ENCODE measurements at regions not wholly inside any gene's neighbourhood (a gene's known extent, or its start where the extent isn't known, plus 50 kb on each side); places are given as distances from the start of the nearest gene placed in this dataset.

- DNase-seq, result no peak
- Histone ChIP-seq H3K27ac (no peak overlapping the region), H3K4me3 (replicated peaks in 1 of 3) (no peak overlapping the region), H3K36me3 (no peaks in the 10 kb centered on the region), H3K9me3 (no peaks in the 10 kb centered on the region), H3K27me3 (no peaks in the 10 kb centered on the region), H3K4me1 (no peaks in the 10 kb centered on the region)
- WGBS, 2 donors, result 96 to 98% methylated on average over 1 of the region's 1 CpG
- TF ChIP-seq POLR2A (IDR thresholded peaks at IDR 0.05), result no peak
- TF ChIP-seq CTCF (IDR thresholded peaks at IDR 0.05), result no peak
- intact Hi-C loops (cut with DNase I), result no loop called here
Observed at GRCh38 chr5:168056499-168057182, 234.8 kb upstream of the WWC1 start.

GRCh38 chr5:168057905-168058304 is 233.5 kb upstream of the WWC1 start:
- no peak overlapping the region for H3K4me3 ChIP-seq (replicated peaks in 1 of 3)
- intact Hi-C loops (cut with DNase I), result no loop called here
- H3K4me1 ChIP-seq, result no peaks in the 10 kb centered on the region
- H3K36me3 ChIP-seq, result no peaks in the 10 kb centered on the region
- H3K27me3 ChIP-seq, result no peaks in the 10 kb centered on the region
- DNase-seq, result no peak
- WGBS, 2 donors, result 52 to 72% methylated on average over 7 of the region's 7 CpGs
- H3K9me3 ChIP-seq, result no peaks in the 10 kb centered on the region
- H3K27ac ChIP-seq, result no peak overlapping the region
- TF ChIP-seq CTCF (IDR thresholded peaks at IDR 0.05) (no peak), POLR2A (IDR thresholded peaks at IDR 0.05) (no peak)

- Histone ChIP-seq H3K4me1 (peaks cover 0 to 3% of the 10 kb centered on the region in 2 donors), H3K27ac (no peak overlapping the region), H3K36me3 (no peaks in the 10 kb centered on the region), H3K9me3 (no peaks in the 10 kb centered on the region), H3K4me3 (replicated peaks in 1 of 3) (no peak overlapping the region), H3K27me3 (no peaks in the 10 kb centered on the region)
- 58 to 72% methylated on average over 2 of the region's 2 CpGs for WGBS, 2 donors
- no peak for DNase-seq
- intact Hi-C loops (cut with DNase I), result no loop called here
- TF ChIP-seq POLR2A (IDR thresholded peaks at IDR 0.05) (no peak), CTCF (IDR thresholded peaks at IDR 0.05) (no peak)
Observed at GRCh38 chr5:168059131-168059530, 232.3 kb upstream of the WWC1 start.

GRCh38 chr5:168062239-168062638 is 229.2 kb upstream of the WWC1 start:
- Histone ChIP-seq H3K27me3 (no peaks in the 10 kb centered on the region), H3K36me3 (no peaks in the 10 kb centered on the region), H3K4me3 (replicated peaks in 1 of 3) (no peak overlapping the region), H3K9me3 (no peaks in the 10 kb centered on the region), H3K4me1 (peaks cover 0 to 4% of the 10 kb centered on the region in 2 donors), H3K27ac (no peak overlapping the region)
- 90% methylated on average over 3 of the region's 3 CpGs for WGBS, 2 donors
- DNase-seq, result no peak
- no peak for TF ChIP-seq POLR2A (IDR thresholded peaks at IDR 0.05)
- intact Hi-C loops (cut with DNase I), result no loop called here

GRCh38 chr5:168064457-168064856 is 227.0 kb upstream of the WWC1 start:
- H3K4me1 ChIP-seq, result peaks cover 0 to 4% of the 10 kb centered on the region in 2 donors
- H3K4me3 ChIP-seq (replicated peaks in 1 of 3), result no peak overlapping the region
- TF ChIP-seq POLR2A (IDR thresholded peaks at IDR 0.05) (no peak), CTCF (IDR thresholded peaks at IDR 0.05) (no peak)
- no peaks in the 10 kb centered on the region for H3K9me3 ChIP-seq
- intact Hi-C loops (cut with DNase I), result no loop called here
- H3K27me3 ChIP-seq, result no peaks in the 10 kb centered on the region
- 86 to 89% methylated on average over 5 of the region's 5 CpGs for WGBS, 2 donors
- no peak overlapping the region for H3K27ac ChIP-seq
- no peak for DNase-seq
- no peaks in the 10 kb centered on the region for H3K36me3 ChIP-seq

Measured in thyroid gland (tissue), 4 donors.